NCI-H146 (cell line): ENCODE measurements at regions not wholly inside any gene's neighbourhood (a gene's known extent, or its start where the extent isn't known, plus 50 kb on each side); places are given as distances from the start of the nearest gene placed in this dataset.
"Not testable (repeated sequence)": the region's sequence is repeated elsewhere in the genome, so short reads cannot be mapped to it uniquely, and the experiment has no call there.

Experiments
- DNase-seq: peaks from one replicate; lab custom pipeline; 2025; lab: John Stamatoyannopoulos, UW

GRCh38 chr2:176768185-176768584 lies 444.4 kb upstream of the HNRNPA3 start:
- DNase-seq: peak; percentile 81

GRCh38 chr2:176769021-176769420 lies 443.6 kb upstream of the HNRNPA3 start:
- DNase-seq: no peak

GRCh38 chr2:176769499-176770370 lies 442.9 kb upstream of the HNRNPA3 start:
- no peak for DNase-seq

GRCh38 chr2:176772816-176773215 lies 439.8 kb upstream of the HNRNPA3 start:
- no peak for DNase-seq

- no peak for DNase-seq
Measured at GRCh38 chr2:176774766-176775451, 437.7 kb upstream of the HNRNPA3 start.

- DNase-seq: no peak
Measured at GRCh38 chr2:176777262-176777661, 435.3 kb upstream of the HNRNPA3 start.

GRCh38 chr2:176779917-176780316 lies 432.7 kb upstream of the HNRNPA3 start:
- DNase-seq: no peak

- no peak for DNase-seq
Measured at GRCh38 chr2:176780348-176780747, 432.2 kb upstream of the HNRNPA3 start.

GRCh38 chr2:176781570-176782217 lies 430.9 kb upstream of the HNRNPA3 start:
- DNase-seq: no peak

- DNase-seq: no peak
Measured at GRCh38 chr2:176784633-176785200, 427.9 kb upstream of the HNRNPA3 start.

GRCh38 chr2:176789751-176790150 lies 422.8 kb upstream of the HNRNPA3 start:
- DNase-seq: no peak

- DNase-seq: no peak
Measured at GRCh38 chr2:176790468-176790867, 422.1 kb upstream of the HNRNPA3 start.

- DNase-seq: no peak
Measured at GRCh38 chr2:176793792-176794191, 418.8 kb upstream of the HNRNPA3 start.

GRCh38 chr2:176794392-176794791 lies 418.2 kb upstream of the HNRNPA3 start:
- no peak for DNase-seq

GRCh38 chr2:176795823-176796222 lies 416.8 kb upstream of the HNRNPA3 start:
- no peak for DNase-seq

GRCh38 chr2:176796677-176797076 lies 415.9 kb upstream of the HNRNPA3 start:
- DNase-seq: not testable (repeated sequence)

- DNase-seq: no peak
Measured at GRCh38 chr2:176804392-176804791, 408.2 kb upstream of the HNRNPA3 start.

GRCh38 chr2:176805345-176805744 lies 407.2 kb upstream of the HNRNPA3 start:
- DNase-seq: no peak

GRCh38 chr2:176812246-176812775 lies 400.3 kb upstream of the HNRNPA3 start:
- no peak for DNase-seq

- no peak for DNase-seq
Measured at GRCh38 chr2:176813156-176813555, 399.4 kb upstream of the HNRNPA3 start.

GRCh38 chr2:176813621-176814049 lies 399.0 kb upstream of the HNRNPA3 start:
- no peak for DNase-seq

GRCh38 chr2:176814274-176814673 lies 398.3 kb upstream of the HNRNPA3 start:
- peak; percentile 46 for DNase-seq
